ENCODE measurements at regions not wholly inside any gene's neighbourhood (a gene's known extent, or its start where the extent isn't known, plus 50 kb on each side); places are given as distances from the start of the nearest gene placed in this dataset.
"Not testable (repeated sequence)": the region's sequence is repeated elsewhere in the genome, so short reads cannot be mapped to it uniquely, and the experiment has no call there.

DNA sequence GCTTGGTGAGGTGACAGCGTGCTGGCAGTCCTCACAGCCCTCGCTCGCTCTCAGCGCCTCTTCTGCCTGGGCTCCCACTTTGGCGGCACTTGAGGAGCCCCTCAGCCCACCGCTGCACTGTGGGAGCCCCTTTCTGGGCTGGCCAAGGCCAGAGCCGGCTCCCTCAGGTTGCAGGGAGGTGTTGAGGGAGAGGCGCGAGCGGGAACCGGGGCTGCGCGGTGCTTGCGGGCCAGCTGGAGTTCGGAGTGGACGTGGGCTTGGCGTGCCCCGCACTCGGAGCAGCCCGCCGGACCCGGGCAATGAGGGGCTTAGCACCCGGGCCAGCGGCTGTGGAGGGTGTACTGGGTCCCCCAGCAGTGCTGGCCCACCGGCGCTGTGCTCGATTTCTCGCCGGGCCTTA is 134.2 kb upstream of the BASP1 start:
- TF ChIP-seq, protein P1, sequence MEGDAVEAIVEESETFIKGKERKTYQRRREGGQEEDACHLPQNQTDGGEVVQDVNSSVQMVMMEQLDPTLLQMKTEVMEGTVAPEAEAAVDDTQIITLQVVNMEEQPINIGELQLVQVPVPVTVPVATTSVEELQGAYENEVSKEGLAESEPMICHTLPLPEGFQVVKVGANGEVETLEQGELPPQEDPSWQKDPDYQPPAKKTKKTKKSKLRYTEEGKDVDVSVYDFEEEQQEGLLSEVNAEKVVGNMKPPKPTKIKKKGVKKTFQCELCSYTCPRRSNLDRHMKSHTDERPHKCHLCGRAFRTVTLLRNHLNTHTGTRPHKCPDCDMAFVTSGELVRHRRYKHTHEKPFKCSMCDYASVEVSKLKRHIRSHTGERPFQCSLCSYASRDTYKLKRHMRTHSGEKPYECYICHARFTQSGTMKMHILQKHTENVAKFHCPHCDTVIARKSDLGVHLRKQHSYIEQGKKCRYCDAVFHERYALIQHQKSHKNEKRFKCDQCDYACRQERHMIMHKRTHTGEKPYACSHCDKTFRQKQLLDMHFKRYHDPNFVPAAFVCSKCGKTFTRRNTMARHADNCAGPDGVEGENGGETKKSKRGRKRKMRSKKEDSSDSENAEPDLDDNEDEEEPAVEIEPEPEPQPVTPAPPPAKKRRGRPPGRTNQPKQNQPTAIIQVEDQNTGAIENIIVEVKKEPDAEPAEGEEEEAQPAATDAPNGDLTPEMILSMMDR (IDR thresholded peaks at IDR 0.05; ENCODE audit: low read length) = not testable (repeated sequence)
- TF ChIP-seq EZH2phosphoT487 (IDR thresholded peaks at IDR 0.05; ENCODE audit: low read length) = not testable (repeated sequence)
